ENCODE measurements at regions not wholly inside any gene's neighbourhood (a gene's known extent, or its start where the extent isn't known, plus 50 kb on each side); places are given as distances from the start of the nearest gene placed in this dataset.

DNA sequence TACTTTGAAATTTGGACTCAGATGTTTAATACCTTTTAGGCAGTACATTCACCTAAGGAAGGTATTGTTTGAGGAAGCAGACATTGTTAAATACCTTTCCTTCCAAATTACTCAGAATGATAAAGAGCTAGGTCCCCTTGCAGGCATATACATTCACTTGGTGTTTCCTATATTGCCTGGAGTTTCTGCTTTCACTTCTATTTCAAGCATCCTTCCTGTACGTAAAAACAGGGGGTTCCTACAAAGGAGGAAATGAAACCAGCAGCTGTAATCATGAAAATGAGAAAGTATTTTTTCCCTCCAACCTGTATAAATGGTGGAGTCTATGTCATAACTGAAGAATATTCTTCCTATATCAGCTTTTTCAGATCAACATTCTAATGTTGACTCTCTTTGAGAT is 90.4 kb upstream of the RASGEF1B start:
- no peaks in the 10 kb centered on the region for H3K27me3 ChIP-seq (replicated peaks in 1 of 2; ENCODE audit: control insufficient read depth in 2 of 2, extremely low read depth in 1 of 2, insufficient read depth in 2 of 2, low read length in 1 of 2)
- peaks cover 0 to 7% of the 10 kb centered on the region in 2 experiments for H3K4me1 ChIP-seq (ENCODE audit: control insufficient read depth in 1 of 2, extremely low read depth in 1 of 2, insufficient read depth in 2 of 2, low read length in 2 of 2)
- H3K4me3 ChIP-seq (ENCODE audit: control insufficient read depth in 1 of 2, extremely low read depth in 1 of 2, low read length in 1 of 2), result no peak overlapping the region
- POLR2A ChIA-PET, result interaction anchor here in 1 of 2 donors (0.5 to 1.7 kb wide), 3 partner anchors 90 to 122 kb away, joined by 3 to 14 read pairs (median 4); partner anchors contain the start of gene RASGEF1B
- H3K9me3 ChIP-seq, result no peaks in the 10 kb centered on the region
- CTCF ChIA-PET, result interaction anchor here in 1 of 2 donors (0.7 to 1.4 kb wide), 7 partner anchors 33 to 1720 kb away, joined by 3 to 8 read pairs (median 3); partner anchors contain the start of gene RASGEF1B
- no CpG with 5 or more reads among the region's 1 CpG for WGBS (ENCODE audit: insufficient coverage)
- peak overlapping the region; percentile 47 to 56 for H3K27ac Mint-ChIP-seq
- H3K27ac ChIP-seq (ENCODE audit: low read length), result peak overlapping the region; percentile 53
- no peaks in the 10 kb centered on the region for H3K9me3 Mint-ChIP-seq
- peak overlapping the region in 1 of 3 donors; percentile 31 for H3K4me3 Mint-ChIP-seq
- no peaks in the 10 kb centered on the region for H3K36me3 ChIP-seq (ENCODE audit: control insufficient read depth in 2 of 2, extremely low read depth in 1 of 2, insufficient read depth in 1 of 2, low read length in 1 of 2)
- H3K4me1 Mint-ChIP-seq, result peaks cover 11 to 25% (median 14%) of the 10 kb centered on the region in 3 donors
- no peaks in the 10 kb centered on the region for H3K36me3 Mint-ChIP-seq
- DNase-seq, result peak in 1 of 35 experiments; percentile 61
- ATAC-seq (replicated peaks in 1 of 4), result peak; percentile 69 to 98 (median 75)
- H3K27me3 Mint-ChIP-seq, result no peaks in the 10 kb centered on the region

GRCh38 chr4:81557306-81557705 is 85.6 kb upstream of the RASGEF1B start:
- Histone ChIP-seq H3K9me3 (no peaks in the 10 kb centered on the region), H3K4me1 (ENCODE audit: control insufficient read depth in 1 of 2, extremely low read depth in 1 of 2, insufficient read depth in 2 of 2, low read length in 2 of 2) (peaks cover 0 to 3% of the 10 kb centered on the region in 2 experiments), H3K27me3 (replicated peaks in 1 of 2; ENCODE audit: control insufficient read depth in 2 of 2, extremely low read depth in 1 of 2, insufficient read depth in 2 of 2, low read length in 1 of 2) (no peaks in the 10 kb centered on the region), H3K36me3 (ENCODE audit: control insufficient read depth in 2 of 2, extremely low read depth in 1 of 2, insufficient read depth in 1 of 2, low read length in 1 of 2) (no peaks in the 10 kb centered on the region), H3K27ac (ENCODE audit: low read length) (no peak overlapping the region), H3K4me3 (ENCODE audit: control insufficient read depth in 1 of 2, extremely low read depth in 1 of 2, low read length in 1 of 2) (no peak overlapping the region)
- H3K27ac Mint-ChIP-seq, result no peak overlapping the region
- ATAC-seq (replicated peaks in 1 of 4) (no peak), DNase-seq (no peak)
- no peak overlapping the region for H3K4me3 Mint-ChIP-seq
- POLR2A ChIA-PET, result interaction anchor here in 1 of 2 donors (1.2 kb wide), 1 partner anchor 85 kb away, joined by 3 read pairs; the partner anchor contains the start of gene RASGEF1B
- CTCF ChIA-PET, result interaction anchor here in 1 of 2 donors (1.0 kb wide), 1 partner anchor 85 kb away, joined by 3 read pairs; no protein-coding TSS in a partner anchor
- H3K36me3 Mint-ChIP-seq, result no peaks in the 10 kb centered on the region
- H3K27me3 Mint-ChIP-seq, result no peaks in the 10 kb centered on the region
- peaks cover 0 to 4% (median 0%) of the 10 kb centered on the region in 3 donors for H3K9me3 Mint-ChIP-seq
- H3K4me1 Mint-ChIP-seq, result peaks cover 4 to 17% (median 16%) of the 10 kb centered on the region in 3 donors

- Histone ChIP-seq H3K4me1 (ENCODE audit: control insufficient read depth in 1 of 2, extremely low read depth in 1 of 2, insufficient read depth in 2 of 2, low read length in 2 of 2) (no peaks in the 10 kb centered on the region), H3K27ac (ENCODE audit: low read length) (no peak overlapping the region), H3K27me3 (replicated peaks in 1 of 2; ENCODE audit: control insufficient read depth in 2 of 2, extremely low read depth in 1 of 2, insufficient read depth in 2 of 2, low read length in 1 of 2) (no peaks in the 10 kb centered on the region), H3K36me3 (ENCODE audit: control insufficient read depth in 2 of 2, extremely low read depth in 1 of 2, insufficient read depth in 1 of 2, low read length in 1 of 2) (no peaks in the 10 kb centered on the region), H3K9me3 (no peaks in the 10 kb centered on the region), H3K4me3 (ENCODE audit: control insufficient read depth in 1 of 2, extremely low read depth in 1 of 2, low read length in 1 of 2) (no peak overlapping the region)
- CTCF ChIA-PET, result interaction anchor here in 1 of 2 donors (1.2 kb wide), 1 partner anchor 83 kb away, joined by 4 read pairs; the partner anchor contains the start of gene RASGEF1B
- Mint-ChIP-seq H3K27me3 (no peaks in the 10 kb centered on the region), H3K27ac (peak overlapping the region in 1 of 2 donors; percentile 57), H3K36me3 (no peaks in the 10 kb centered on the region), H3K4me3 (no peak overlapping the region), H3K9me3 (peaks cover 0 to 4% (median 0%) of the 10 kb centered on the region in 3 donors), H3K4me1 (peaks cover 0 to 6% (median 5%) of the 10 kb centered on the region in 3 donors)
- no peak for ATAC-seq (replicated peaks in 1 of 4)
- DNase-seq, result no peak
- WGBS (ENCODE audit: insufficient coverage), result no CpG with 5 or more reads among the region's 3 CpGs
- POLR2A ChIA-PET, result interaction anchor here in 1 of 2 donors (0.9 kb wide), 1 partner anchor 59 kb away, joined by 3 read pairs; no protein-coding TSS in a partner anchor
These were observed 83.8 kb upstream of the RASGEF1B start for GRCh38 chr4:81555489-81555888.

- Histone ChIP-seq H3K4me1 (ENCODE audit: control insufficient read depth in 1 of 2, extremely low read depth in 1 of 2, insufficient read depth in 2 of 2, low read length in 2 of 2) (no peaks in the 10 kb centered on the region), H3K27ac (ENCODE audit: low read length) (no peak overlapping the region), H3K27me3 (replicated peaks in 1 of 2; ENCODE audit: control insufficient read depth in 2 of 2, extremely low read depth in 1 of 2, insufficient read depth in 2 of 2, low read length in 1 of 2) (no peaks in the 10 kb centered on the region), H3K9me3 (no peaks in the 10 kb centered on the region), H3K4me3 (ENCODE audit: control insufficient read depth in 1 of 2, extremely low read depth in 1 of 2, low read length in 1 of 2) (no peak overlapping the region), H3K36me3 (ENCODE audit: control insufficient read depth in 2 of 2, extremely low read depth in 1 of 2, insufficient read depth in 1 of 2, low read length in 1 of 2) (no peaks in the 10 kb centered on the region)
- H3K9me3 Mint-ChIP-seq, result peaks cover 0 to 4% (median 0%) of the 10 kb centered on the region in 3 donors
- DNase-seq (no peak), ATAC-seq (replicated peaks in 1 of 4) (no peak)
- H3K27ac Mint-ChIP-seq, result no peak overlapping the region
- H3K36me3 Mint-ChIP-seq, result no peaks in the 10 kb centered on the region
- no CpG with 5 or more reads among the region's 1 CpG for WGBS (ENCODE audit: insufficient coverage)
- ChIA-PET POLR2A (interaction anchor here in 1 of 2 donors (0.6 kb wide), 1 partner anchor 82 kb away, joined by 4 read pairs; no protein-coding TSS in a partner anchor), CTCF (interaction anchor here in 1 of 2 donors (0.7 to 1.0 kb wide), 2 partner anchors 85 to 232 kb away, joined by 3 read pairs; no protein-coding TSS in a partner anchor)
- H3K4me3 Mint-ChIP-seq, result no peak overlapping the region
- H3K4me1 Mint-ChIP-seq, result peaks cover 0 to 6% (median 2%) of the 10 kb centered on the region in 3 donors
- H3K27me3 Mint-ChIP-seq, result no peaks in the 10 kb centered on the region
These were observed 80.4 kb upstream of the RASGEF1B start for GRCh38 chr4:81552086-81552485.

- DNase-seq (no peak), ATAC-seq (replicated peaks in 1 of 4) (no peak)
- POLR2A ChIA-PET, result interaction anchor here in 1 of 2 donors (0.6 kb wide), 1 partner anchor 1151 kb away, joined by 3 read pairs; no protein-coding TSS in a partner anchor
- H3K4me3 Mint-ChIP-seq, result no peak overlapping the region
- Histone ChIP-seq H3K4me1 (ENCODE audit: control insufficient read depth in 1 of 2, extremely low read depth in 1 of 2, insufficient read depth in 2 of 2, low read length in 2 of 2) (no peaks in the 10 kb centered on the region), H3K36me3 (ENCODE audit: control insufficient read depth in 2 of 2, extremely low read depth in 1 of 2, insufficient read depth in 1 of 2, low read length in 1 of 2) (no peaks in the 10 kb centered on the region), H3K4me3 (ENCODE audit: control insufficient read depth in 1 of 2, extremely low read depth in 1 of 2, low read length in 1 of 2) (no peak overlapping the region), H3K27ac (ENCODE audit: low read length) (no peak overlapping the region), H3K27me3 (replicated peaks in 1 of 2; ENCODE audit: control insufficient read depth in 2 of 2, extremely low read depth in 1 of 2, insufficient read depth in 2 of 2, low read length in 1 of 2) (no peaks in the 10 kb centered on the region), H3K9me3 (no peaks in the 10 kb centered on the region)
- H3K27me3 Mint-ChIP-seq, result no peaks in the 10 kb centered on the region
- peaks cover 0 to 4% (median 0%) of the 10 kb centered on the region in 3 donors for H3K9me3 Mint-ChIP-seq
- CTCF ChIA-PET, result no interaction called here
- H3K27ac Mint-ChIP-seq, result no peak overlapping the region
- H3K36me3 Mint-ChIP-seq, result no peaks in the 10 kb centered on the region
- peaks cover 0 to 2% (median 0%) of the 10 kb centered on the region in 3 donors for H3K4me1 Mint-ChIP-seq
- WGBS (ENCODE audit: insufficient coverage), result no CpG with 5 or more reads among the region's 5 CpGs
These were observed 78.7 kb upstream of the RASGEF1B start for GRCh38 chr4:81550388-81550859.

DNA sequence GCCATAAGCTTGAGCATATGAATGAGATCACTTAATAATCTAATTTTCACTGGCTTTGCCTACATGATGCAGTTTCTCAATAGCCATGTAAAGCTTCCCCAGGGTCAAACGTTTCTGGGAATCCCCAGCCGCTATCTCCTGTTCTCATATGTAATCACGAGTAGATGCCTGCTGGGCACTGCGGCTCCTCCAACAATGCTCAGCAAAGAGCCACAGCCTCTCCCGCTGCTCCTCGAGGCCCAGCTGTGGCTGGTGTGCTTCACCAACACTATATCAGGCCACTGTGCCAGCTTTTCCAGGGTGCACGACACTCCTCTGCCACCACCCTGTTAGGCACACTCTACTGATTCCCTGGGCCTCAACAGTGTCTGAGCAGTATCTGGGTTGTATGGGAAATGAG is 78.3 kb upstream of the RASGEF1B start:
- WGBS (ENCODE audit: insufficient coverage), result 92% methylated on average over 6 of the region's 7 CpGs
- no peaks in the 10 kb centered on the region for H3K27me3 Mint-ChIP-seq

More for the DNA sequence above, 78.3 kb upstream of the RASGEF1B start:
- H3K9me3 Mint-ChIP-seq, result peaks cover 0 to 4% (median 0%) of the 10 kb centered on the region in 3 donors
- Histone ChIP-seq H3K27me3 (replicated peaks in 1 of 2; ENCODE audit: control insufficient read depth in 2 of 2, extremely low read depth in 1 of 2, insufficient read depth in 2 of 2, low read length in 1 of 2) (no peaks in the 10 kb centered on the region), H3K4me3 (ENCODE audit: control insufficient read depth in 1 of 2, extremely low read depth in 1 of 2, low read length in 1 of 2) (no peak overlapping the region), H3K36me3 (ENCODE audit: control insufficient read depth in 2 of 2, extremely low read depth in 1 of 2, insufficient read depth in 1 of 2, low read length in 1 of 2) (no peaks in the 10 kb centered on the region), H3K27ac (ENCODE audit: low read length) (no peak overlapping the region), H3K9me3 (no peaks in the 10 kb centered on the region), H3K4me1 (ENCODE audit: control insufficient read depth in 1 of 2, extremely low read depth in 1 of 2, insufficient read depth in 2 of 2, low read length in 2 of 2) (no peaks in the 10 kb centered on the region)
- no peak for DNase-seq
- no peaks in the 10 kb centered on the region for H3K4me1 Mint-ChIP-seq
- ATAC-seq (replicated peaks in 1 of 4), result no peak
- POLR2A ChIA-PET, result interaction anchor here in 1 of 2 donors (0.6 kb wide), 1 partner anchor 1152 kb away, joined by 3 read pairs; no protein-coding TSS in a partner anchor
- no peak overlapping the region for H3K4me3 Mint-ChIP-seq
- CTCF ChIA-PET, result interaction anchor here in 1 of 2 donors (0.6 kb wide), 1 partner anchor 18 kb away, joined by 3 read pairs; no protein-coding TSS in a partner anchor
- no peak overlapping the region for H3K27ac Mint-ChIP-seq
- no peaks in the 10 kb centered on the region for H3K36me3 Mint-ChIP-seq

Data from T-cell (primary cell).